Inflammatory macrophage treated with lipopolysaccharide for 1 hour (primary cell): ENCODE measurements at regions not wholly inside any gene's neighbourhood (a gene's known extent, or its start where the extent isn't known, plus 50 kb on each side); places are given as distances from the start of the nearest gene placed in this dataset.
"Not testable (repeated sequence)": the region's sequence is repeated elsewhere in the genome, so short reads cannot be mapped to it uniquely, and the experiment has no call there.

Experiments used
- DNase-seq, 2 donors: peaks; one replicate each; pipeline ENCODE4 v3.0.0-alpha.2; 2020 to 2022

GRCh38 chr21:6138244-6139136 lies 4382.9 kb upstream of the TPTE start:
- DNase-seq = not testable (repeated sequence)

GRCh38 chr21:6139331-6139730 lies 4382.1 kb upstream of the TPTE start:
- DNase-seq = not testable (repeated sequence)

GRCh38 chr21:6139862-6140261 lies 4381.5 kb upstream of the TPTE start:
- not testable (repeated sequence) for DNase-seq

- not testable (repeated sequence) for DNase-seq
These were observed 4380.8 kb upstream of the TPTE start for GRCh38 chr21:6140467-6141137.

- not testable (repeated sequence) for DNase-seq
These were observed 4380.3 kb upstream of the TPTE start for GRCh38 chr21:6141138-6141474.

- not testable (repeated sequence) for DNase-seq
These were observed 4368.2 kb upstream of the TPTE start for GRCh38 chr21:6153154-6153553.

- DNase-seq = not testable (repeated sequence)
These were observed 4366.7 kb upstream of the TPTE start for GRCh38 chr21:6154524-6155320.

GRCh38 chr21:6156712-6157389 lies 4364.5 kb upstream of the TPTE start:
- not testable (repeated sequence) for DNase-seq

GRCh38 chr21:6157515-6157914 lies 4363.9 kb upstream of the TPTE start:
- not testable (repeated sequence) for DNase-seq

GRCh38 chr21:6158171-6158570 lies 4363.2 kb upstream of the TPTE start:
- not testable (repeated sequence) for DNase-seq
